Spleen (tissue), 11 donors: ENCODE measurements at regions not wholly inside any gene's neighbourhood (a gene's known extent, or its start where the extent isn't known, plus 50 kb on each side); places are given as distances from the start of the nearest gene placed in this dataset.

Source experiments
- DNase-seq: peaks from one replicate; pipeline ENCODE4 v3.0.0-alpha.2; 2020
- H3K27ac ChIP-seq, 8 donors: fragments of 200-600 bp; sonication (generic) in 7 of 8; 1 replicate in 4 of 8; 2 replicates in 4 of 8; pipeline versions ENCODE4 v1.5.0 to v1.8.0; 2016 to 2021; ENCODE audit warnings: inconsistent platforms in 4 of 8, mild to moderate bottlenecking in 4 of 8, moderate library complexity in 1 of 8
- H3K27me3 ChIP-seq, 7 donors: fragments of 200-600 bp; sonication (generic) in 6 of 7; replicated peaks in 1 of 7; 1 replicate in 4 of 7; 2 replicates in 3 of 7; pipeline versions ENCODE4 v1.5.0 to v1.8.0; 2016 to 2021; ENCODE audit warnings: inconsistent platforms in 3 of 7, mild to moderate bottlenecking in 1 of 7
- H3K36me3 ChIP-seq, 6 donors: fragments of 200-600 bp; sonication (generic) in 5 of 6; 1 replicate in 4 of 6; 2 replicates in 2 of 6; pipeline versions ENCODE4 v1.5.0 to v1.8.0; 2016 to 2021; ENCODE audit warnings: inconsistent platforms in 2 of 6
- H3K4me1 ChIP-seq, 6 donors: fragments of 200-600 bp; sonication (generic) in 5 of 6; 1 replicate in 3 of 6; 2 replicates in 3 of 6; pipeline versions ENCODE4 v1.5.0 to v1.8.0; 2016 to 2021; ENCODE audit warnings: inconsistent platforms in 3 of 6
- H3K4me3 ChIP-seq, 8 donors: fragments of 200-600 bp; sonication (generic) in 7 of 8; 1 replicate in 4 of 8; 2 replicates in 4 of 8; pipeline versions ENCODE4 v1.5.0 to v1.8.0; 2016 to 2021; ENCODE audit warnings: inconsistent platforms in 4 of 8, mild to moderate bottlenecking in 4 of 8, moderate library complexity in 2 of 8
- H3K9me3 ChIP-seq, 8 donors: fragments of 200-600 bp; sonication (generic) in 7 of 8; 1 replicate in 4 of 8; 2 replicates in 4 of 8; pipeline versions ENCODE4 v1.5.0 to v1.8.0; 2016 to 2021; ENCODE audit warnings: inconsistent platforms in 4 of 8
- POLR2A ChIP-seq, 3 donors: fragments of 450-650 bp; IDR thresholded peaks; one replicate each; pipeline ENCODE4 v1.5.1; 2017; ENCODE audit warnings: antibody characterized with exemption in 3 of 3, mild to moderate bottlenecking in 1 of 3
- POLR2AphosphoS5 ChIP-seq, 3 donors: sonication (generic); formaldehyde crosslinking; IDR thresholded peaks; one replicate each; pipeline ENCODE4 v1.5.1; 2017; ENCODE audit warnings: antibody characterized with exemption in 3 of 3
- WGBS, 5 donors: extraction: QIAGEN DNeasy Blood & Tissue Kit in 3 of 5; methylation state at CpG; one replicate each; pipeline versions ENCODE4 v1.1.5 to v1.1.7; 2013 to 2018; 5-methylcytosine and 5-hydroxymethylcytosine counted together
- intact Hi-C: fragments of 100-400 bp; cut with DNase I; formaldehyde crosslinking; loops from one replicate; pipeline ENCODE4 v1.15.0; 2023; ENCODE audit warnings: low total_unique reads
- TF ChIP-seq, protein P1 (sequence below), 11 experiments: fragments of 200-600 bp in 7 of 11; fragments of 450-650 bp in 4 of 11; sonication (generic) in 4 of 11; IDR thresholded peaks in 8 of 11; conservative IDR thresholded peaks in 3 of 11; 1 replicate in 7 of 11; 2 replicates in 4 of 11; pipeline versions ENCODE4 v1.4.0 to v1.8.0; 2016 to 2021; ENCODE audit warnings: antibody characterized with exemption in 11 of 11, inconsistent platforms in 4 of 11, mild to moderate bottlenecking in 1 of 11
- donor health status: healthy with polysubstance abuse.
- donor health status: DM: no; HTN: no; CAD: no; lungs with moderate emphysema.
- donor health status: DM: no; HTN: no; CAD: no.
- donor health status: Bipolar disorder and iron deficiency.
- donor health status: healthy.
- donor health status: DM: no; HTN: no; CAD: no.
- donor health status: DM: yes; HTN: yes; CAD: no.

DNA sequence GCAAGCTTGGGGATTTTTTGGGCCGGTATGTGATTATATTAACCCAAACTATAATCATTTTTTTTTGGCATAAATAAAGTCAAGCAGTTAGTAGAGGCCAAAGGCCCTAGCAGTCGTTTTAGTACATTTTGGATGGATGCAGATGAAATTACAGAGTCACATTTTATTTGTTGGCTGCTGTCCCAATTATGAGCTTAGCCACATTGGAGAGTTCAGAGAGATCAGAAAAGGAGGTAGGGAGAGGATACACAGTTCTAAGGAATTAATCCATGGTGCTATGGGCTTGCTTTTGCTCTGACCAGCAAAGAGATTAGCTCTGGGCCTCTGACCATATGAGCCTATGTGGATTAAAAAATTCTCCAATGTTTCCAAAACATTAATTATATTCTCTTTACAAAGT, 395.1 kb downstream of the RAPGEF2 start:
- Histone ChIP-seq H3K36me3 (no peaks in the 10 kb centered on the region), H3K9me3 (peaks cover 0 to 7% (median 0%) of the 10 kb centered on the region in 8 donors), H3K4me3 (no peak overlapping the region), H3K27ac (no peak overlapping the region), H3K27me3 (no peaks in the 10 kb centered on the region), H3K4me1 (no peaks in the 10 kb centered on the region)
- no peak for DNase-seq
- no peak for TF ChIP-seq POLR2A (IDR thresholded peaks at IDR 0.05)
- no peak for TF ChIP-seq POLR2AphosphoS5 (IDR thresholded peaks at IDR 0.05)
- TF ChIP-seq, protein P1, sequence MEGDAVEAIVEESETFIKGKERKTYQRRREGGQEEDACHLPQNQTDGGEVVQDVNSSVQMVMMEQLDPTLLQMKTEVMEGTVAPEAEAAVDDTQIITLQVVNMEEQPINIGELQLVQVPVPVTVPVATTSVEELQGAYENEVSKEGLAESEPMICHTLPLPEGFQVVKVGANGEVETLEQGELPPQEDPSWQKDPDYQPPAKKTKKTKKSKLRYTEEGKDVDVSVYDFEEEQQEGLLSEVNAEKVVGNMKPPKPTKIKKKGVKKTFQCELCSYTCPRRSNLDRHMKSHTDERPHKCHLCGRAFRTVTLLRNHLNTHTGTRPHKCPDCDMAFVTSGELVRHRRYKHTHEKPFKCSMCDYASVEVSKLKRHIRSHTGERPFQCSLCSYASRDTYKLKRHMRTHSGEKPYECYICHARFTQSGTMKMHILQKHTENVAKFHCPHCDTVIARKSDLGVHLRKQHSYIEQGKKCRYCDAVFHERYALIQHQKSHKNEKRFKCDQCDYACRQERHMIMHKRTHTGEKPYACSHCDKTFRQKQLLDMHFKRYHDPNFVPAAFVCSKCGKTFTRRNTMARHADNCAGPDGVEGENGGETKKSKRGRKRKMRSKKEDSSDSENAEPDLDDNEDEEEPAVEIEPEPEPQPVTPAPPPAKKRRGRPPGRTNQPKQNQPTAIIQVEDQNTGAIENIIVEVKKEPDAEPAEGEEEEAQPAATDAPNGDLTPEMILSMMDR (IDR thresholded peaks at IDR 0.05 in 8 of 11, conservative IDR thresholded peaks at IDR 0.05 in 3 of 11), result no peak
- intact Hi-C loops, result no loop called here
- 62 to 74% (median 73%) methylated on average over 2 of the region's 2 CpGs for WGBS, 5 donors

DNA sequence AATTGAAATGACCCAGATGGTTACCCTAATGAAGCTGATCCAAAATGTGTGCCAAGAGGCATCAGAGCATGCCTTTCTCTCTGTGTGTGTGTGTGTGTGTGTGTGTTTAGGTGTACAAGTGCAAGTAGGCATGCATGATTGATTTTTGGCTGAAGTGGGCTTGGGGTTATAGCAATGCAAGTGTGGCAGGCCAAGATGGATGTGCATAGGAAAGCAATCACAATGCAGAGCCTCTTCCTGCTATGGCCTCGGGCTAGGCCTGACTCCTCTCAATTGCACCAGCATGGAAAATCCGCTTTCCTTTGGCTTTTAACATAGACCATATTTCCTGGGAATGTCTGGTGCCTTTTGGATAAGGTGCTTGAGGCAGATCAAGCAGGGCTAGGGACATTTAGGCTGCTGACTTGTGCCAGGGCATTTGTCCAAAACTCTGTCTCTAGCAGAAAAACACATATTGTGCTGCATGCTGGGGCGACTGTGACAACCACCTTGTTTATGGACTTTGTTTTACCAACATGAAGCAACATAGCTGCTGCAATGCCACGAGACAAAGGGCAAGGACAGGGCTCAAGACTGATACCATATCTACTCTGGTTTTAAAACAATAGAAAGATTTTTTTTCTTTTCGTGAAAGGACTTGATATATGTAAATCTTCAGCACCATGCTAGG, 395.7 kb downstream of the RAPGEF2 start:
- Histone ChIP-seq H3K36me3 (no peaks in the 10 kb centered on the region), H3K4me1 (no peaks in the 10 kb centered on the region), H3K27ac (no peak overlapping the region), H3K27me3 (no peaks in the 10 kb centered on the region), H3K9me3 (peaks cover 0 to under 1% (median 0%) of the 10 kb centered on the region in 8 donors), H3K4me3 (no peak overlapping the region)
- no peak for TF ChIP-seq POLR2A (IDR thresholded peaks at IDR 0.05)
- 50 to 77% (median 64%) methylated on average over 5 of the region's 5 CpGs for WGBS, 5 donors
- intact Hi-C loops, result no loop called here
- no peak for DNase-seq

DNA sequence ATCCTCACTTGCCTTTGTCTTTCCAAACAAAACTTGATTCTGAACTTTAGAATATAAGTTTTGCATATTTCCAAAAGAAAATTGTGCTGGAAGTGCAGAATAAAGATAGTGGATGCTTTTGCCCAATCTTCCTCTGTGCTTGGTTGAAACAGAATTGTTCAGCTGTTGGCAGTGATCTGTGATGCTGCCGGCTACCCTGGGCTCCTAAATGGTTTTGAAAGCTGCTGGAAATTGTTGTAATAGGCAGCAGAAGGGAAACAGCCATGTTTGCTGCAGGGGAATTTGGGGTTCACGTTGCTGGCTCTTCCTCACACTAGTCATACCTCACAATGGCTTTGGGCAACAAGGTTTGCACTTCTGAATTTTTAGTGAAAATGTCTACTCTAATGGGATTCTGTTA, 398.0 kb downstream of the RAPGEF2 start:
- TF ChIP-seq, protein P1 (IDR thresholded peaks at IDR 0.05 in 8 of 11, conservative IDR thresholded peaks at IDR 0.05 in 3 of 11), result no peak
- TF ChIP-seq POLR2A (IDR thresholded peaks at IDR 0.05), result no peak
- intact Hi-C loops, result no loop called here
- Histone ChIP-seq H3K9me3 (no peaks in the 10 kb centered on the region), H3K4me3 (no peak overlapping the region), H3K27me3 (peaks cover 0 to 12% (median 0%) of the 10 kb centered on the region in 7 donors), H3K4me1 (no peaks in the 10 kb centered on the region), H3K27ac (no peak overlapping the region), H3K36me3 (no peaks in the 10 kb centered on the region)
- DNase-seq, result no peak
- 72 to 84% (median 78%) methylated on average over 2 of the region's 2 CpGs for WGBS, 5 donors

DNA sequence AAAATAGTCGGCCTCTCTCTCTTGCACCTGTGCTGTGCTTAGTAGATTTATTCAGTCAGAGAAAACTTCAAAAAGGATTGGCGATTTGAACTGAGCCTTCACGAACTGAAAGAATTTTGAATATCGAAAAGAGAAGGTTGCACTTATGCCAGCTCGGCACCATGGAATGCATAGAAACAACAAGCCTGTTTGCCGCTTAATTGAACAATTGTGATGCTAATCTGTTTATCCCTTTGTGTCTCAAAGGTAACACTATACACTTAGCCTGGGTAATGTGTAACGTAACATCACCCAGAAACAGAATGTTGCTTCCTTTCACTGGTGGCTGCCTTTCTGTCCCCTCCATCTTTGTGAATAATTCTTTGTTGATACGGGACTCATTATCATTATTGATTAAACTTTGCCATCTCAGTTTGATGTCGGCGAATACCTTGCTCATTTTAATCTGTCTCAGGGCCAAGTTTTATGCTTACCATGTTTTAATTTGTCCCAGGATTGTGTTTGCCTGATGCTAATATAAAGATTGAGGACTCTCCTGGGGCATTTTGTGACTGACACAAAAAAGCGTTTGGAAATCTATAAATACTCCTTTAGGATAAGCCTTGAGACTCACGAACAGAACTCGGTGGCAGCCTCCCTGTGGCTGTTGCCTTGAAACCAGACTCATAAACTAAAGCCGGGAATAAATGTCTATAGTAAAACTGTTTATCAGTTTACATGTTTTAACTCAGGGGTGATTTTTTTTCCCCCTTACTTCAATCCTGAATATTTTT, 400.5 kb downstream of the RAPGEF2 start:
- WGBS, 5 donors, result 80 to 88% (median 82%) methylated on average over 14 of the region's 14 CpGs
- Histone ChIP-seq H3K27ac (no peak overlapping the region), H3K27me3 (peaks cover 0 to 12% (median 0%) of the 10 kb centered on the region in 7 donors), H3K36me3 (no peaks in the 10 kb centered on the region), H3K4me1 (no peaks in the 10 kb centered on the region), H3K9me3 (no peaks in the 10 kb centered on the region), H3K4me3 (no peak overlapping the region)
- intact Hi-C loops, result no loop called here
- no peak for DNase-seq
- TF ChIP-seq POLR2A (IDR thresholded peaks at IDR 0.05) (no peak), POLR2AphosphoS5 (IDR thresholded peaks at IDR 0.05) (no peak)
- TF ChIP-seq, protein P1 (IDR thresholded peaks at IDR 0.05 in 8 of 11, conservative IDR thresholded peaks at IDR 0.05 in 3 of 11), result no peak
